NCI-H1436 treated with DMSO at 0.1 percent for 48 hours (cell line): ENCODE measurements at regions not wholly inside any gene's neighbourhood (a gene's known extent, or its start where the extent isn't known, plus 50 kb on each side); places are given as distances from the start of the nearest gene placed in this dataset.
"Not testable (repeated sequence)": the region's sequence is repeated elsewhere in the genome, so short reads cannot be mapped to it uniquely, and the experiment has no call there.

ENCODE experiments used
- DNase-seq: peaks from one replicate; lab custom pipeline; 2025; lab: John Stamatoyannopoulos, UW

- DNase-seq = peak; percentile 25
Observed at GRCh38 chr1:188170935-188171334, 1342.2 kb downstream of the PLA2G4A start.

DNA sequence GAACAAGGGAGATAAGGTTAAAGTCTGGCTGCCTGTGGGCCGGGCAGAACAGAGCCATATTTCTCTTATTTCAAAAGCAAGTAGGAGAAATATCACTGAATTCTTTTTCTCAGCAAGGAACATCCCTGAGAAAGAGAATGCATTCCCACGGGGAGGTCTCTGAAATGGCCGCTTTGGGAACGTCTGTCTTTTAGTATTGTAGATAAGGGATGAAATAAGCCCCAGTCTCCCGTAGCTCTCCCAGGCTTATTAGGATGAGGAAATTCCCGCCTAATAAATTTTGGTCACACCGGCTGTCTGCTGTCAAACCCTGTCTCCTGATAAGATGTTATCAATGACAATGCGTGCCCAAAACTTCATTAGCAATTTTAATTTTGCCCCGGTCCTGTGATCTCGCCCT is 1353.3 kb downstream of the PLA2G4A start:
- DNase-seq = not testable (repeated sequence)

DNA sequence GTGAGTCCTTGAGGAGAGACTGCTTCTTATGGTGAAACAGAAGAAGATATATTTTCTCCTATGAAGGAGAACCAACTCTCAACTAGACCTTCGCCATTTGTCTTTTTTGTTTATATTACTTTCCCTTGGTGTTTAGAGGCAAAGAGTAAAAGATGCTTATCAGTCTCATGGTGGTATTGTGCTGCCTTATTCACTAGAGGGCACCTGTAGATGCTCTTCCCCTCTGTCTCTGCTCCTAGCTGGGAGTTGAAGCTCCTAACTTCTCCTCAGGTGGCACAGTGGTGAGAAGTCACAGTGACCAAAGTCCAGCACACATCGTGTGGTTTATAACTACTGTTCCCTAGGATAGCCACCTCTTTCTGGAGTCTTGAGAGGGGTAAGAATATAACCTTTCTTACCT is 1359.6 kb downstream of the PLA2G4A start:
- no peak for DNase-seq

DNA sequence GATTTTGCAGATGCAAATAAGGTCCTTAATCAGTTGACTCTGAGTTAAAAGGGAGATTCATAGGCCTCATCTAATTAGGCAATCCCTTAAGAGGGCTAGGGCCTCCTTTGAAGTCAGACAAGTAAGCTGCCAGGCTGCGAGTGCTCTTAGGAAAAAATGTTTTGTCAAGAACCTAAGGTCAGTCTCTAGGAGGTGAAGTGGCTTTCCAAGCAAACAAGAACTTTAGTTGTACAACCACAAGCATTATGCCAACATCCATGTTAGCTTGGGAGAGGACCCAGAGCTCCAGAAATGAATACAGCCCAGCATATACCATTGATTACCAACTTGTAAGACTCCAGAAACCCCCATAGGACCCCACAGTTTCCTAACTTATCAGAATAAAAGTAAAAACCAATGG is 1366.2 kb downstream of the PLA2G4A start:
- DNase-seq = no peak

GRCh38 chr1:188218289-188218688 is 1389.5 kb downstream of the PLA2G4A start:
- DNase-seq = no peak

DNA sequence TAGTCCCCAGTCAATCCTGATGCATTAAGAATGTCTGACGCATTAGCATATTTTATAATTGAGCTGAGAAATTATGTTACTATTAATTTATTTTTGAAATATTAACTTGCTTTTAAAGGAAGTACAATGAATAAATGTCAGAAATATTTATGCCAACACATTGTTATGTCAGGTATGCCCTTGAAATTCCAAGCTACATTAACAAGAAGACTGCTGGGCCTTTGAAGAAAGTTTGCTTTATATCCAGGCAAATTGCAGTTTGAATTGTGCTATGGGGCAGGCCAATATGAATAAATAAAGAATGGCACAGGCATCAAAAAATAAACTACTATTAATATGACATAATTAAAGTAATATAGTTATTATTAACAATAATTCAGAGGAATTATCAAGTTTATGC is 1391.3 kb downstream of the PLA2G4A start:
- no peak for DNase-seq

- DNase-seq = no peak
Observed at GRCh38 chr1:188224263-188224662, 1395.5 kb downstream of the PLA2G4A start.

DNA sequence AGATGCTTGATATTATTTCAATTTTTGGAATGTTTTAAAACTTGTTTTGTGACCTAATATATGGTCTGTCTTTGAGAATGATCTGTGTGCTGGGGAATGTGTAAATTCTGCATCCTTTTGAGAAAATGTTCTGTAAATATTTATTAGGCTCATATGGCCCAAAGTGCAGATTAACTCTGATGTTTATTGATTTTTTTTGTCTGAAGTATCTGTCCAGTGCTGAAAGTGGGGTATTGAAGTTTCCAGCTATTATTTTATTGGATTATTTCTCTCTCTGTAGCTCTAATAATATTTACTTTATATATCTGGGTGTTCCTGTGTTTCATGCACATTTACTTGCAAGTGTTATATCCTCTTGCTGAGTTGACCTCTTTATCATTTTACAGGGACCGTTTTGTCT is 1397.2 kb downstream of the PLA2G4A start:
- DNase-seq = no peak

DNA sequence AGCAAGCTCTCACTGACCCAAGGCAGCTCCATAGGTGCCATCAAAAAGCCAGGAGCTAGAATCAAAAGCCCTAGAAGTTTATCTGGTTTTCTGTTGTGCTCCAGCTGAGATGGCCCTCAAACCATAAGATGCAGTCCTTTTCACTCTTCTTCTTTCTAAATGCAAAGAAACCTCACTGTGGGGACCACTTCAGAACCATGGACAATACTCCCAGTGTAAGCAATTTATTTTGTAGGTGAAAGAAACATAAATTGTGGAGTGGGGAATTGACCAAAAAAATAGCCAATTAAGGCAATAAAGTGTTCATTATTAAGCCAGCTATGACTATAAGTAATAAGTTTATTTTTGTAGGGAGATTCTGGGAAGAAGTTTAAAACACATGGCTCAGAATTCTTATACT is 1399.9 kb downstream of the PLA2G4A start:
- DNase-seq = no peak

DNA sequence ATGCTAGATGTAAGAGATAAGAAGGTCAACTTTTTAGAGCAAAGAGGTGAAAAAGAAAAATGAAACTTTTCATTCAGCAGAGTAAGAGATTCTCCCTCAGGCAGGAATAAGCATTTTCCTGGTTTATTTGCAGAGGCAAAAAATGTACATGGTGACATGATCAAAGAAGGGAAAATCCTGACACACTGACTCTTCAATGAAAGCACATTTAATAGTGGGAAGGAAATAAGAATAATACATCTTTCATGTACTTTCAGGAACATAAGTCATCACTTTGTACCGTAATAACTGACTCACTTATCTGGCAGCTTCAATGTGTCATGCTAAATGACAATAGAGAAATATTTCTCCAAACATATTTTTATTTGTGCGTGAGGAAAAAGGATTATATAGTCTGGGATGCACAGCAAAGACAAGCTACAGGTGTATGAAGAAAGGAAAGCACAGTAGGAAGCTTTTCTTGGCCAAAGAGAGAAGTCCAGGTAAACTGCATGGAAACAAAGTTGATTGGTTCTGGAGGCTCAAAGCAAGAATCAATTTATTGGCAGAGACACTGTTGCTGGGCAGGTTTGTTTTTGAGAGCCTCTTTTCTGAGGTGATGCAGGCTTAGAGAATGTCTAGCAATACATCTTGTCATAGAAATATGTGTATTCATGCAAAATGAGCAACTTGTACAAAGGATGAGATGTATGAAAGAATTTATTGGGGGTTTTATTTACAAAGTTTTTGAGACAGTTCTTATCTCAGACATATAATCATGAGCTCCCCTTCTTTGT is 1409.0 kb downstream of the PLA2G4A start:
- no peak for DNase-seq

GRCh38 chr1:188240772-188241406 is 1412.1 kb downstream of the PLA2G4A start:
- no peak for DNase-seq

GRCh38 chr1:188241629-188242028 is 1412.9 kb downstream of the PLA2G4A start:
- DNase-seq = no peak

GRCh38 chr1:188243456-188243855 is 1414.7 kb downstream of the PLA2G4A start:
- no peak for DNase-seq

GRCh38 chr1:188244681-188245080 is 1415.9 kb downstream of the PLA2G4A start:
- no peak for DNase-seq

GRCh38 chr1:188247255-188247654 is 1418.5 kb downstream of the PLA2G4A start:
- no peak for DNase-seq

DNA sequence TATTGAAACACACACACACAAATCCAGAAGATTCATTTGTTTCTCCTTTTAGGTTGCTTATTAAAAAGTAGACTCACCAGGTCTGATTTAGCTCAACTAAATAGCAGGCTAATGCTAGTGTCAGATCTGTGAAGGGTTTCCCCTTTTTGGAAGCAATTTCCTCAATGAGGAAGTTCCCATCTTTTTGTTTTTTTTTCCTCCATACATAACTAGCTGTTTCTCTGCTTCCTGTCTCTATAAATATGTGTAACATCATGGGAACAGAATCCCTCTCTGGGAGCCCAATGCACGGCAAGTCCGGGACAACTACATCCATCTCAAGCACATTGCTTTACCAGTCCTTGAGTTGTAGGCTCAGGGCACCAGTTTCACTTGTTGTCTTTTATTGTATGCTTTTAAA is 1421.1 kb downstream of the PLA2G4A start:
- DNase-seq = no peak

DNA sequence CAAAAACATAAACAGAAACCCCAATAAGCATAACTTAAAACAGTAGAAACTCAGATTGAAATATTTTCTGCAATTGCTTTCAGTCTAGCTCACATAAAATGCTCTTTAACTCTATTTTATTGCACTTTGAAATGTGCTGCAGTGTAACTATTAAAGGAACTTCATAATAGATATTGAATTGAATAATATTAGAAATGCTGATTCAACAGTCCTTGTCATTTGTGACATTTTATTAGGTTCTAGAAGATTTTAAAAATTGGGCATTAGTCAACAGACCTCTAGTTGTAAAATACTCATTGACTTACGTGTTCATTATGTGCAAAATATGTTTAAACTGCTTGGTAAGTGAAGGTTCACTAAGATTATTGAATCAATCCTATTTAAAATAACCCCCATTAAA is 1422.3 kb downstream of the PLA2G4A start:
- DNase-seq = no peak

DNA sequence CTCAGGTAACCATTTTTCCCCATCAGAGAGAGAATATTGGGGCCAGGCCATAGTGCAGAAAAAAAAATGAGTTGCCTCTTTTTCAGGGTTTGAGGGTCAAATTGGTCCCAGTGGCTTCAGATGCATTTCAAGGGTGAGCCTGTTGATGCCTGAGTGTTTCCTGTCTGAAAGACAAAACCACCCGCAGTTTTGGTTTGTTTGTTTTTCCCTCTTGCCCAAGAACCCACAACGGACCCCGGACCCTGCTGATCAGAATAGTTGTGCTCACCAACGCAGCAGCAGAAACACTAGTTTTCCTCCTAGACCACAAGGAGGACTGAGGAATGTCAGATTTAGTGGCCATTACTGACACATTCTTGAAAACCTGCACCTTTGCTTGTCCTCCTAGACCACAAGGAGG is 1433.1 kb downstream of the PLA2G4A start:
- DNase-seq = no peak

- DNase-seq = no peak
Observed at GRCh38 chr1:188269956-188270355, 1441.2 kb downstream of the PLA2G4A start.

DNA sequence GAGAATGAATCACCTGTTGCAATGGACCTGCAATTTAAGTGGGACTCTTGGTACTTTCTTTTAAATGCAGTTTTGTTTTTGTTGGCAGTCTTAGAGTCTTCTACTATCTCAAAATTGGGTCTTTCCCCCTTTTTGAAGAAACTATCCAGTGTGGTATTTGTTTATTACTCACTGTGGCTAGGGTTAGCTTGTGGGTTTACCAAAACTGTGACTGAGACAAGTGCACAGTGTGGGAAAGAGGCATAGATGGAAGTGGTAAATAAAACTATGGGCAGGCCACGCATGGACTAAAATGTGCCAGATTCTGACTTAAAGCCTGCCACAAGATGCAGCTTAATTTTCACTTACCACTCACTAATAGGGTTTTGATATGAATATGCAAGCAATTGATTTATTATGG is 1441.7 kb downstream of the PLA2G4A start:
- DNase-seq = no peak

DNA sequence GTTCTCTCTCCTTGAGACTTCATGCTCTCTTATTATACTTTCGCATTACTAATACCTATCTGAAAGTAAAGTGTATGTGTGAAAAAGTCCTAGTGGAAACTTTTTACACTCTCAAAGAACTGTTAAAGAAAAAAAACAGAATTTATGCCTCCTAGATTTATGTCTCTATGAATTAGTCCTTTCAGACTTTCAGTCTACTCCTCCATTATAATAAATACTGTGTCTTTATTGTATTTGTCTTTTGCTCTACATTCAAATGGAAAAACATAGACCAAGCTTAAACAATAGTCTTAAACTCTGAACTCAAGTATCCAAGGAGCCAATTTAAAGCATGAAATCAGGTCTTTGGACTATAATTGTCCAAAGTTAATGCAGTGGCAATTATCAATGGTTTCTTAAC is 1449.0 kb downstream of the PLA2G4A start:
- no peak for DNase-seq

DNA sequence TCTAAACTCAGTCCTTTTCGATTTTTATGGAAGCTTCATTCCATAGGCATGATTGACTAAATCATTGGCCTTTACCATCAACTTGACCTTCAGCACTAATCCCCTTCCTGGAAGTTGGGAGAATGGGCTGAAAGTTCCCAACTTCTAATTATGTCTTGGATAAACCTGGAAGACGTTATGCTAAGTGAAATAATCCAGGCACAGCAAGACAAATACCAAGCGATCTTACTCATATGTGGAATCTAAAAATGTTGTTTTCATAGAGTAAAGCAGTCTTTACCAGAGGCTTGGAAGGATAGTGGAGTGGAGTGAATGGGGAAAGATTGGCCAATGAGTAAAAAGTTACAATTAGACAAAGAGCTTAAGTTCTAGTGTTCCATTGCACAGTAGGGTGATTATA is 1453.2 kb downstream of the PLA2G4A start:
- no peak for DNase-seq

- DNase-seq = no peak
Observed at GRCh38 chr1:188295157-188295556, 1466.4 kb downstream of the PLA2G4A start.

DNA sequence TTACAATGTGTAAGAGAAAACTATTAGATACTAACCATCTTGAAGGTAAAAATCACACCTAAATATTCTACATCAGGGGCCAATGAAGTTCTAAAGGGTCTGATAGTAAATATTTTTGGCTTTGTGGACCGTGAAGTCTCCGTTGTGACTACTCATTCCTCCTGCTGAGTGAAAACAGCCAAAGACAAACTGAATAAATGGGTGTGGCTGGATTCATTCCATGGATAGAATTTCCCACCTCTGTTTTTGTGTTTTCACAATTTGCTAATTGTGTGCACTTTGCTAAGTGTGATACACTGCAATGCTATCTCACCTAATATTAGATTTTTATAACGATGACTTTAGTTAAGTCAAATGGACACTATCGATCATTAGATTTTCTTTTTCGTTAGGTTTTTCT is 1474.0 kb downstream of the PLA2G4A start:
- DNase-seq = no peak
